Activated naive CD8-positive, alpha-beta T cell treated with anti-CD3 and anti-CD28 coated beads, Interleukin-2, amount 10 ng/mL, durations not matched to agents 7 days and 5 days (primary cell): ENCODE measurements at regions not wholly inside any gene's neighbourhood (a gene's known extent, or its start where the extent isn't known, plus 50 kb on each side); places are given as distances from the start of the nearest gene placed in this dataset.
"Not testable (repeated sequence)": the region's sequence is repeated elsewhere in the genome, so short reads cannot be mapped to it uniquely, and the experiment has no call there.

Source experiments
- ATAC-seq: fragments of 150-1000 bp; cut with Tn5 transposase; one replicate; pipeline ENCODE4 v1.10.0; 2021; ENCODE audit warnings: low read depth, moderate library complexity
- POLR2A ChIA-PET: fragments of 350-600 bp; sonication (Branson Sonifier 250); formaldehyde crosslinking; loops from one replicate; lab custom pipeline; 2021; ENCODE audit warnings: antibody characterized with exemption; lab: Charles Lee
- DNase-seq: peaks from one replicate; pipeline ENCODE4 v3.0.0; 2021
- H3K27ac Mint-ChIP-seq: one replicate; pipeline ENCODE4 v1.8.0; 2022; ENCODE audit warnings: mild to moderate bottlenecking, mixed read lengths
- H3K27me3 Mint-ChIP-seq: one replicate; pipeline ENCODE4 v1.8.0; 2022; ENCODE audit warnings: mild to moderate bottlenecking, moderate library complexity, mixed read lengths
- H3K36me3 Mint-ChIP-seq: one replicate; pipeline ENCODE4 v1.8.0; 2021; ENCODE audit warnings: mild to moderate bottlenecking, mixed read lengths
- H3K4me1 Mint-ChIP-seq: one replicate; pipeline ENCODE4 v1.8.0; 2021; ENCODE audit warnings: mixed read lengths
- H3K4me3 Mint-ChIP-seq: one replicate; pipeline ENCODE4 v1.8.0; 2022; ENCODE audit warnings: mild to moderate bottlenecking, moderate library complexity, mixed read lengths
- H3K9me3 Mint-ChIP-seq: one replicate; pipeline ENCODE4 v1.8.0; 2021; ENCODE audit warnings: mixed read lengths

GRCh38 chr6:102902471-102902870 is 1509.0 kb downstream of the GRIK2 start:
- Mint-ChIP-seq H3K36me3 (no peaks in the 10 kb centered on the region), H3K27ac (no peak overlapping the region), H3K4me3 (no peak overlapping the region), H3K27me3 (no peaks in the 10 kb centered on the region), H3K4me1 (no peaks in the 10 kb centered on the region), H3K9me3 (peaks cover 8% of the 10 kb centered on the region)
- no peak for DNase-seq
- POLR2A ChIA-PET = no interaction called here
- ATAC-seq = no peak

GRCh38 chr6:102895683-102896082 is 1502.2 kb downstream of the GRIK2 start:
- Mint-ChIP-seq H3K4me1 (no peaks in the 10 kb centered on the region), H3K9me3 (peaks cover 4% of the 10 kb centered on the region), H3K27ac (no peak overlapping the region), H3K27me3 (no peaks in the 10 kb centered on the region), H3K4me3 (no peak overlapping the region), H3K36me3 (no peaks in the 10 kb centered on the region)
- DNase-seq (no peak), ATAC-seq (no peak)
- POLR2A ChIA-PET = no interaction called here

GRCh38 chr6:102885165-102885564 is 1491.7 kb downstream of the GRIK2 start:
- no peak for ATAC-seq
- Mint-ChIP-seq H3K9me3 (peaks cover 1% of the 10 kb centered on the region), H3K4me1 (no peaks in the 10 kb centered on the region), H3K4me3 (no peak overlapping the region), H3K27ac (no peak overlapping the region), H3K27me3 (no peaks in the 10 kb centered on the region), H3K36me3 (no peaks in the 10 kb centered on the region)
- POLR2A ChIA-PET = no interaction called here
- DNase-seq = no peak

GRCh38 chr6:102853249-102853955 is 1459.9 kb downstream of the GRIK2 start:
- no peak for DNase-seq
- H3K27me3 Mint-ChIP-seq = no peaks in the 10 kb centered on the region
- ATAC-seq = no peak
- no peaks in the 10 kb centered on the region for H3K4me1 Mint-ChIP-seq
- POLR2A ChIA-PET = no interaction called here
- no peaks in the 10 kb centered on the region for H3K36me3 Mint-ChIP-seq
- H3K4me3 Mint-ChIP-seq = no peak overlapping the region
- H3K9me3 Mint-ChIP-seq = no peaks in the 10 kb centered on the region
- no peak overlapping the region for H3K27ac Mint-ChIP-seq

- Mint-ChIP-seq H3K27me3 (no peaks in the 10 kb centered on the region), H3K36me3 (no peaks in the 10 kb centered on the region), H3K9me3 (no peaks in the 10 kb centered on the region), H3K4me1 (no peaks in the 10 kb centered on the region), H3K4me3 (no peak overlapping the region), H3K27ac (no peak overlapping the region)
- no peak for ATAC-seq
- DNase-seq = no peak
- POLR2A ChIA-PET = no interaction called here
Observed at GRCh38 chr6:102848796-102849195, 1455.3 kb downstream of the GRIK2 start.

GRCh38 chr6:102848210-102848609 is 1454.7 kb downstream of the GRIK2 start:
- DNase-seq = no peak
- POLR2A ChIA-PET = no interaction called here
- Mint-ChIP-seq H3K9me3 (no peaks in the 10 kb centered on the region), H3K36me3 (no peaks in the 10 kb centered on the region), H3K27ac (no peak overlapping the region), H3K27me3 (no peaks in the 10 kb centered on the region), H3K4me3 (no peak overlapping the region), H3K4me1 (no peaks in the 10 kb centered on the region)
- ATAC-seq = no peak

- Mint-ChIP-seq H3K4me1 (no peaks in the 10 kb centered on the region), H3K27ac (no peak overlapping the region), H3K27me3 (no peaks in the 10 kb centered on the region), H3K36me3 (no peaks in the 10 kb centered on the region), H3K9me3 (peaks cover 4% of the 10 kb centered on the region), H3K4me3 (no peak overlapping the region)
- DNase-seq = no peak
- ATAC-seq = no peak
- POLR2A ChIA-PET = no interaction called here
Observed at GRCh38 chr6:102841060-102841459, 1447.6 kb downstream of the GRIK2 start.

GRCh38 chr6:102832021-102832420 is 1438.5 kb downstream of the GRIK2 start:
- Mint-ChIP-seq H3K36me3 (no peaks in the 10 kb centered on the region), H3K4me3 (no peak overlapping the region), H3K4me1 (no peaks in the 10 kb centered on the region), H3K27ac (no peak overlapping the region), H3K9me3 (peaks cover 1% of the 10 kb centered on the region), H3K27me3 (no peaks in the 10 kb centered on the region)
- ATAC-seq (no peak), DNase-seq (no peak)
- POLR2A ChIA-PET = no interaction called here

GRCh38 chr6:102820098-102820497 is 1426.6 kb downstream of the GRIK2 start:
- Mint-ChIP-seq H3K4me3 (no peak overlapping the region), H3K4me1 (no peaks in the 10 kb centered on the region), H3K9me3 (peaks cover 2% of the 10 kb centered on the region), H3K27ac (no peak overlapping the region), H3K27me3 (no peaks in the 10 kb centered on the region), H3K36me3 (no peaks in the 10 kb centered on the region)
- POLR2A ChIA-PET = no interaction called here
- DNase-seq = no peak
- ATAC-seq = no peak

- DNase-seq (no peak), ATAC-seq (no peak)
- Mint-ChIP-seq H3K36me3 (no peaks in the 10 kb centered on the region), H3K9me3 (peaks cover 4% of the 10 kb centered on the region), H3K4me3 (no peak overlapping the region), H3K27ac (no peak overlapping the region), H3K27me3 (no peaks in the 10 kb centered on the region), H3K4me1 (no peaks in the 10 kb centered on the region)
- POLR2A ChIA-PET = no interaction called here
Observed at GRCh38 chr6:102815207-102815606, 1421.7 kb downstream of the GRIK2 start.

- no peaks in the 10 kb centered on the region for H3K36me3 Mint-ChIP-seq
- H3K27ac Mint-ChIP-seq = no peak overlapping the region
- H3K4me3 Mint-ChIP-seq = no peak overlapping the region
- ATAC-seq = no peak
- H3K4me1 Mint-ChIP-seq = no peaks in the 10 kb centered on the region
- POLR2A ChIA-PET = no interaction called here
- H3K27me3 Mint-ChIP-seq = no peaks in the 10 kb centered on the region
- peaks cover 4% of the 10 kb centered on the region for H3K9me3 Mint-ChIP-seq
- no peak for DNase-seq
Observed at GRCh38 chr6:102813489-102814275, 1420.2 kb downstream of the GRIK2 start.

- ATAC-seq (no peak), DNase-seq (no peak)
- H3K4me3 Mint-ChIP-seq = no peak overlapping the region
- no peak overlapping the region for H3K27ac Mint-ChIP-seq
- peaks cover 9% of the 10 kb centered on the region for H3K9me3 Mint-ChIP-seq
- no peaks in the 10 kb centered on the region for H3K4me1 Mint-ChIP-seq
- no peaks in the 10 kb centered on the region for H3K36me3 Mint-ChIP-seq
- H3K27me3 Mint-ChIP-seq = no peaks in the 10 kb centered on the region
- POLR2A ChIA-PET = no interaction called here
Observed at GRCh38 chr6:102812242-102812641, 1418.7 kb downstream of the GRIK2 start.

- H3K27me3 Mint-ChIP-seq, H3K36me3 Mint-ChIP-seq, H3K27ac Mint-ChIP-seq, ATAC-seq, H3K9me3 Mint-ChIP-seq, DNase-seq, H3K4me1 Mint-ChIP-seq, H3K4me3 Mint-ChIP-seq, POLR2A ChIA-PET: not testable (repeated sequence)
Observed at GRCh38 chr6:102808944-102809505, 1415.5 kb downstream of the GRIK2 start.

- DNase-seq = no peak
- Mint-ChIP-seq H3K27ac (no peak overlapping the region), H3K4me3 (no peak overlapping the region), H3K9me3 (no peaks in the 10 kb centered on the region), H3K4me1 (no peaks in the 10 kb centered on the region), H3K36me3 (no peaks in the 10 kb centered on the region), H3K27me3 (no peaks in the 10 kb centered on the region)
- no peak for ATAC-seq
- POLR2A ChIA-PET = no interaction called here
Observed at GRCh38 chr6:102799051-102799450, 1405.5 kb downstream of the GRIK2 start.
